ENCODE measurements at regions not wholly inside any gene's neighbourhood (a gene's known extent, or its start where the extent isn't known, plus 50 kb on each side); places are given as distances from the start of the nearest gene placed in this dataset.

DNA sequence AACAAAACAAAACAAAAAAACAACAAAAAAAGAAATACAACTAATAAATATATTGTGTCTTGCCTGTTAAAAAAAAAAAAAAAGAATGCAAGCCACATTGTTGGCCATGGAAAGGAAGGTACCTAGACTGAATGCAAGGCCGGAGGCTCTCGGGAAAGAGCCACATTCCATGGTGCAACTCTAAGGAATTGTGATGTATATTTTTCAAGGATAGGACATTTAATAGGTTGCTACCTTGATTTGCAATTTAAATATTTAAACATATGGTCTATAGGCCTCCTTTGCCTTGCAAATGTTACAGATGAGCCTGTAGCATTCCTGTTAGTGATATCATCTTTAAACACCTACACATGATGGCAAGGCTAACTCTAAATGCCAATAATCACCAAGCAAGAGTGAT lies 650.9 kb downstream of the TOX3 start:
- TF ChIP-seq USF1 (IDR thresholded peaks at IDR 0.05) (no peak), EP300 (IDR thresholded peaks at IDR 0.05; ENCODE audit: borderline replicate concordance) (no peak), TAF1 (IDR thresholded peaks at IDR 0.05; ENCODE audit: low read depth) (no peak)
